ENCODE measurements at regions not wholly inside any gene's neighbourhood (a gene's known extent, or its start where the extent isn't known, plus 50 kb on each side); places are given as distances from the start of the nearest gene placed in this dataset.

DNA sequence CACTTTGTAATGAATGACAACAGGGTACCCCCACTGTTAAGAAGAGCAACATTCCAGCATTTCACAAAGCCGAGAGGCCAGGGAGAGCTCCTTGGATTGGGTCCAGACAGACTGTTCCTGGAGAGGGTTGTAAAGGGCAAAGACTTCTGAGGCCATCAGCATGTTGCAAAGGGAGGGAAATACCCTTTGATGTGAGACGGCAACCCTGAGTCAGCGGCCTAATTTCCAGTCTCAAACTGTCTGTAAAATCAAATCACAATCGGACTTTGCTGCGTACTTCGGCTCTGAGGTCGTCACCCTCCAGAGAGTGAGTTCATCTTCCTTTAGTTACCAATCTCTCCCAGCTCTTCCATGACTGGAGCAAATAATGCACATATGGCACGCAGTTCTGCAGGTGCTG lies 101.0 kb upstream of the DTNBP1 start:
- Histone ChIP-seq H3K27ac (ENCODE audit: low read depth, low read length) (no peak overlapping the region), H3K27me3 (ENCODE audit: control insufficient read depth, low read length) (no peaks in the 10 kb centered on the region), H4K20me1 (ENCODE audit: control insufficient read depth, insufficient read depth, low read depth, low read length) (no peaks in the 10 kb centered on the region), H3K79me2 (ENCODE audit: control insufficient read depth, low read length) (no peaks in the 10 kb centered on the region), H3K36me3 (ENCODE audit: control insufficient read depth, low read length) (no peaks in the 10 kb centered on the region), H3K9me3 (ENCODE audit: control insufficient read depth, insufficient read depth, low read length) (no peaks in the 10 kb centered on the region), H3K4me1 (ENCODE audit: control insufficient read depth, low read length) (no peaks in the 10 kb centered on the region), H3F3A (ENCODE audit: control insufficient read depth, insufficient read depth) (no peaks in the 10 kb centered on the region), H3K4me2 (ENCODE audit: low read length) (no peak overlapping the region), H3K9me2 (replicated peaks; ENCODE audit: control insufficient read depth, low read length) (no peaks in the 10 kb centered on the region), H3K4me3 (ENCODE audit: low read length) (no peak overlapping the region)
- TF ChIP-seq, protein P1, sequence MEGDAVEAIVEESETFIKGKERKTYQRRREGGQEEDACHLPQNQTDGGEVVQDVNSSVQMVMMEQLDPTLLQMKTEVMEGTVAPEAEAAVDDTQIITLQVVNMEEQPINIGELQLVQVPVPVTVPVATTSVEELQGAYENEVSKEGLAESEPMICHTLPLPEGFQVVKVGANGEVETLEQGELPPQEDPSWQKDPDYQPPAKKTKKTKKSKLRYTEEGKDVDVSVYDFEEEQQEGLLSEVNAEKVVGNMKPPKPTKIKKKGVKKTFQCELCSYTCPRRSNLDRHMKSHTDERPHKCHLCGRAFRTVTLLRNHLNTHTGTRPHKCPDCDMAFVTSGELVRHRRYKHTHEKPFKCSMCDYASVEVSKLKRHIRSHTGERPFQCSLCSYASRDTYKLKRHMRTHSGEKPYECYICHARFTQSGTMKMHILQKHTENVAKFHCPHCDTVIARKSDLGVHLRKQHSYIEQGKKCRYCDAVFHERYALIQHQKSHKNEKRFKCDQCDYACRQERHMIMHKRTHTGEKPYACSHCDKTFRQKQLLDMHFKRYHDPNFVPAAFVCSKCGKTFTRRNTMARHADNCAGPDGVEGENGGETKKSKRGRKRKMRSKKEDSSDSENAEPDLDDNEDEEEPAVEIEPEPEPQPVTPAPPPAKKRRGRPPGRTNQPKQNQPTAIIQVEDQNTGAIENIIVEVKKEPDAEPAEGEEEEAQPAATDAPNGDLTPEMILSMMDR (IDR thresholded peaks at IDR 0.05; ENCODE audit: low read depth, low read length, poor library complexity, severe bottlenecking), result no peak
- TF ChIP-seq EZH2phosphoT487 (IDR thresholded peaks at IDR 0.05; ENCODE audit: borderline replicate concordance, low read length), result no peak

DNA sequence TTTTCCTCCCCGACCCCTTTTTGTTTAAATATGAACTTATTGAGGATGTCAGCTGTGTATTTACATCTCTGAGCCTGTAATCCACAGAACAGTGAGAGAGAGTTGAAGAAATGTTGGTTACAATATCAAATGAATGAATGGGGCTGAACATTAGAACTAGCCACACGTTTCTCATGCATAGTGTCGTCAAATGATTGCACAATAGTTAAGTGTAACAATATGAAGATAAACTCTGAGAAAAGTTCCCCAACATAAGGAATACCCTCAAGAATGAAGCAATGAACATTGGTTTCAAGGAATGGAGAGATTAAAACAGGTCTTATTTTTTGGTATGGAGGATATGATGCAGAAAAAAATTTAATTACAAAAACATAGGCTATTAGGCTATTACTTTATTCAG lies 100.5 kb upstream of the DTNBP1 start:
- no peaks in the 10 kb centered on the region for H3F3A ChIP-seq (ENCODE audit: control insufficient read depth, insufficient read depth)
- H3K9me3 ChIP-seq (ENCODE audit: control insufficient read depth, insufficient read depth, low read length), result no peaks in the 10 kb centered on the region
- no peaks in the 10 kb centered on the region for H3K27me3 ChIP-seq (ENCODE audit: control insufficient read depth, low read length)
- H3K27ac ChIP-seq (ENCODE audit: low read depth, low read length), result no peak overlapping the region
- no peaks in the 10 kb centered on the region for H4K20me1 ChIP-seq (ENCODE audit: control insufficient read depth, insufficient read depth, low read depth, low read length)
- H3K4me3 ChIP-seq (ENCODE audit: low read length), result no peak overlapping the region
- H3K4me1 ChIP-seq (ENCODE audit: control insufficient read depth, low read length), result no peaks in the 10 kb centered on the region
- no peak overlapping the region for H3K4me2 ChIP-seq (ENCODE audit: low read length)
- H3K9me2 ChIP-seq (replicated peaks; ENCODE audit: control insufficient read depth, low read length), result no peaks in the 10 kb centered on the region
- no peaks in the 10 kb centered on the region for H3K79me2 ChIP-seq (ENCODE audit: control insufficient read depth, low read length)
- TF ChIP-seq, protein P1 (IDR thresholded peaks at IDR 0.05; ENCODE audit: low read depth, low read length, poor library complexity, severe bottlenecking), result no peak
- no peak for TF ChIP-seq EZH2phosphoT487 (IDR thresholded peaks at IDR 0.05; ENCODE audit: borderline replicate concordance, low read length)
- H3K36me3 ChIP-seq (ENCODE audit: control insufficient read depth, low read length), result no peaks in the 10 kb centered on the region

DNA sequence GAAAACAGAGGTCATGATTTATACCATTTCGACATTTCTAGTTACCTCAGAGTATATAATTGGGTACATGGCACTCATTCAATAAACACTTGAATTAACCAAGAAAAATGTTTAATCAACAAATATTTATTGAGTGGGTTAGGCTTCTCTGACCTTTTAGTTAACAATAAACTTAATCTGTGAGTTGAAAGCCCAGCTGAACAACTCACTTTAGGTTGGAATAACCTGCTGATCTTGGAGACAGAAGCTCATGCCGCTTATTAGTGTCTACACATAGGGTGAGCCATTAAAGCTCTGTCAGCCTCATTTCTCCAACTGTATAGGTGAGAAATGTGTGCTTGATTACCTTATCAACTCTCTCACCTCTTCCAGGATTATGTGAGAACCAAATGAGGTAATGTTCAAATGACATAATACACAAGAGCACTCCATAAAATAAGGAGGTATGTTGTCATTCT lies 98.2 kb upstream of the DTNBP1 start:
- no peaks in the 10 kb centered on the region for H3K36me3 ChIP-seq (ENCODE audit: control insufficient read depth, low read length)

More for the DNA sequence above, 98.2 kb upstream of the DTNBP1 start:
- Histone ChIP-seq H3K27me3 (ENCODE audit: control insufficient read depth, low read length) (no peaks in the 10 kb centered on the region), H3K27ac (ENCODE audit: low read depth, low read length) (no peak overlapping the region), H3F3A (ENCODE audit: control insufficient read depth, insufficient read depth) (no peaks in the 10 kb centered on the region), H4K20me1 (ENCODE audit: control insufficient read depth, insufficient read depth, low read depth, low read length) (no peaks in the 10 kb centered on the region), H3K9me2 (replicated peaks; ENCODE audit: control insufficient read depth, low read length) (no peaks in the 10 kb centered on the region), H3K9me3 (ENCODE audit: control insufficient read depth, insufficient read depth, low read length) (no peaks in the 10 kb centered on the region), H3K79me2 (ENCODE audit: control insufficient read depth, low read length) (no peaks in the 10 kb centered on the region), H3K4me3 (ENCODE audit: low read length) (no peak overlapping the region), H3K4me1 (ENCODE audit: control insufficient read depth, low read length) (no peaks in the 10 kb centered on the region), H3K4me2 (ENCODE audit: low read length) (no peak overlapping the region)
- TF ChIP-seq EZH2phosphoT487 (IDR thresholded peaks at IDR 0.05; ENCODE audit: borderline replicate concordance, low read length), result no peak
- TF ChIP-seq, protein P1 (IDR thresholded peaks at IDR 0.05; ENCODE audit: low read depth, low read length, poor library complexity, severe bottlenecking), result no peak

All from DOHH2 (cell line).